ENCODE measurements at regions not wholly inside any gene's neighbourhood (a gene's known extent, or its start where the extent isn't known, plus 50 kb on each side); places are given as distances from the start of the nearest gene placed in this dataset.
"Not testable (repeated sequence)": the region's sequence is repeated elsewhere in the genome, so short reads cannot be mapped to it uniquely, and the experiment has no call there.

GRCh38 chr7:150110882-150111281 is 212.3 kb upstream of the LRRC61 start:
- DNase-seq, result not testable (repeated sequence)

- not testable (repeated sequence) for DNase-seq
Observed at GRCh38 chr7:150111373-150112139, 211.6 kb upstream of the LRRC61 start.

GRCh38 chr7:150113301-150113700 is 209.9 kb upstream of the LRRC61 start:
- not testable (repeated sequence) for DNase-seq

- DNase-seq, result not testable (repeated sequence)
Observed at GRCh38 chr7:150114591-150114990, 208.6 kb upstream of the LRRC61 start.

- not testable (repeated sequence) for DNase-seq
Observed at GRCh38 chr7:150119966-150120365, 203.2 kb upstream of the LRRC61 start.

GRCh38 chr7:150125831-150126230 is 197.3 kb upstream of the LRRC61 start:
- DNase-seq, result peak in 1 of 2 experiments; percentile 5

- peak in 1 of 2 experiments; percentile 18 for DNase-seq
Observed at GRCh38 chr7:150134451-150134850, 188.7 kb upstream of the LRRC61 start.

GRCh38 chr7:150135620-150136190 is 187.4 kb upstream of the LRRC61 start:
- not testable (repeated sequence) for DNase-seq

- not testable (repeated sequence) for DNase-seq
Observed at GRCh38 chr7:150139840-150140239, 183.3 kb upstream of the LRRC61 start.

- DNase-seq, result peak; percentile 51 to 70
Observed at GRCh38 chr7:150141525-150142345, 181.4 kb upstream of the LRRC61 start.

GRCh38 chr7:150146124-150146523 is 177.0 kb upstream of the LRRC61 start:
- not testable (repeated sequence) for DNase-seq

GRCh38 chr7:150147524-150147923 is 175.6 kb upstream of the LRRC61 start:
- DNase-seq, result not testable (repeated sequence)

- not testable (repeated sequence) for DNase-seq
Observed at GRCh38 chr7:150156015-150156414, 167.1 kb upstream of the LRRC61 start.

- not testable (repeated sequence) for DNase-seq
Observed at GRCh38 chr7:150158696-150159095, 164.5 kb upstream of the LRRC61 start.

GRCh38 chr7:150169515-150169914 is 153.6 kb upstream of the LRRC61 start:
- not testable (repeated sequence) for DNase-seq

GRCh38 chr7:150169943-150170490 is 153.1 kb upstream of the LRRC61 start:
- not testable (repeated sequence) for DNase-seq

GRCh38 chr7:150183602-150184001 is 139.6 kb upstream of the LRRC61 start:
- not testable (repeated sequence) for DNase-seq

- not testable (repeated sequence) for DNase-seq
Observed at GRCh38 chr7:150189963-150190362, 133.2 kb upstream of the LRRC61 start.

GRCh38 chr7:150192541-150192940 is 130.6 kb upstream of the LRRC61 start:
- DNase-seq, result not testable (repeated sequence)

- DNase-seq, result not testable (repeated sequence)
Observed at GRCh38 chr7:150193866-150194265, 129.3 kb upstream of the LRRC61 start.
